HG02870 (cell line): ENCODE measurements at regions not wholly inside any gene's neighbourhood (a gene's known extent, or its start where the extent isn't known, plus 50 kb on each side); places are given as distances from the start of the nearest gene placed in this dataset.

Experiments
- ATAC-seq: cut with Tn5 transposase; IDR thresholded peaks from one replicate; pipeline ENCODE4 v1.9.1; 2021; ENCODE audit warnings: mild to moderate bottlenecking, moderate library complexity; ENCODE audit not compliant: unreplicated experiment

GRCh38 chr7:110322796-110323195, 768.1 kb upstream of the LRRN3 start:
- no peak for ATAC-seq

GRCh38 chr7:110326966-110327365, 764.0 kb upstream of the LRRN3 start:
- ATAC-seq: no peak

- no peak for ATAC-seq
Measured at GRCh38 chr7:110336423-110336822, 754.5 kb upstream of the LRRN3 start.

- ATAC-seq: no peak
Measured at GRCh38 chr7:110337646-110338045, 753.3 kb upstream of the LRRN3 start.

GRCh38 chr7:110347081-110347480, 743.8 kb upstream of the LRRN3 start:
- ATAC-seq: no peak

- no peak for ATAC-seq
Measured at GRCh38 chr7:110356438-110356837, 734.5 kb upstream of the LRRN3 start.

GRCh38 chr7:110358028-110358427, 732.9 kb upstream of the LRRN3 start:
- ATAC-seq: no peak

GRCh38 chr7:110371709-110372108, 719.2 kb upstream of the LRRN3 start:
- no peak for ATAC-seq

- no peak for ATAC-seq
Measured at GRCh38 chr7:110372685-110373084, 718.2 kb upstream of the LRRN3 start.

GRCh38 chr7:110373416-110373815, 717.5 kb upstream of the LRRN3 start:
- ATAC-seq: no peak

- no peak for ATAC-seq
Measured at GRCh38 chr7:110373859-110374258, 717.1 kb upstream of the LRRN3 start.

- ATAC-seq: no peak
Measured at GRCh38 chr7:110375068-110375467, 715.9 kb upstream of the LRRN3 start.

- ATAC-seq: no peak
Measured at GRCh38 chr7:110382736-110383135, 708.2 kb upstream of the LRRN3 start.

GRCh38 chr7:110386006-110386405, 704.9 kb upstream of the LRRN3 start:
- no peak for ATAC-seq

GRCh38 chr7:110386913-110387312, 704.0 kb upstream of the LRRN3 start:
- ATAC-seq: no peak

- no peak for ATAC-seq
Measured at GRCh38 chr7:110387689-110388088, 703.2 kb upstream of the LRRN3 start.

- ATAC-seq: no peak
Measured at GRCh38 chr7:110388457-110388856, 702.5 kb upstream of the LRRN3 start.

GRCh38 chr7:110396021-110396420, 694.9 kb upstream of the LRRN3 start:
- no peak for ATAC-seq

- no peak for ATAC-seq
Measured at GRCh38 chr7:110397927-110398660, 692.8 kb upstream of the LRRN3 start.

GRCh38 chr7:110399421-110399820, 691.5 kb upstream of the LRRN3 start:
- no peak for ATAC-seq

- ATAC-seq: no peak
Measured at GRCh38 chr7:110400411-110400810, 690.5 kb upstream of the LRRN3 start.

- ATAC-seq: no peak
Measured at GRCh38 chr7:110407242-110407641, 683.7 kb upstream of the LRRN3 start.

- ATAC-seq: no peak
Measured at GRCh38 chr7:110407706-110408105, 683.2 kb upstream of the LRRN3 start.
